Loucy (cell line): ENCODE measurements at regions not wholly inside any gene's neighbourhood (a gene's known extent, or its start where the extent isn't known, plus 50 kb on each side); places are given as distances from the start of the nearest gene placed in this dataset.

Source experiments
- H2AFZ ChIP-seq: fragments of 200-600 bp; sonication (generic); 2 replicates; pipeline ENCODE4 v1.6.0; 2016; ENCODE audit warnings: antibody characterized with exemption, mild to moderate bottlenecking, low read length, moderate library complexity
- H3F3A ChIP-seq: fragments of 200-600 bp; 2 replicates; pipeline ENCODE4 v1.6.0; 2016; ENCODE audit warnings: antibody characterized with exemption, low read depth, mild to moderate bottlenecking
- H3K27me3 ChIP-seq: fragments of 200-600 bp; sonication (generic); 2 replicates; pipeline ENCODE4 v1.6.1; 2014; ENCODE audit warnings: low read length, mild to moderate bottlenecking; ENCODE audit not compliant: insufficient read depth, poor library complexity, severe bottlenecking
- H3K36me3 ChIP-seq: fragments of 200-600 bp; sonication (generic); 2 replicates; pipeline ENCODE4 v1.6.1; 2016; ENCODE audit warnings: low read length; ENCODE audit not compliant: insufficient read depth
- H3K4me1 ChIP-seq: fragments of 200-600 bp; sonication (generic); 2 replicates; pipeline ENCODE4 v1.5.1; 2014; ENCODE audit warnings: low read length, mild to moderate bottlenecking; ENCODE audit not compliant: insufficient read depth, poor library complexity, severe bottlenecking
- H3K4me2 ChIP-seq: fragments of 200-600 bp; sonication (generic); 2 replicates; pipeline ENCODE4 v1.6.0; 2014; ENCODE audit warnings: antibody characterized with exemption, low read length, low read depth, mild to moderate bottlenecking; ENCODE audit not compliant: poor library complexity, severe bottlenecking
- H3K4me3 ChIP-seq: fragments of 200-600 bp; sonication (generic); 2 replicates; pipeline ENCODE4 v1.5.1; 2014; ENCODE audit warnings: low read length, mild to moderate bottlenecking, mixed read lengths; ENCODE audit not compliant: poor library complexity, severe bottlenecking
- H3K79me2 ChIP-seq: fragments of 200-600 bp; sonication (generic); 2 replicates; pipeline ENCODE4 v1.6.1; 2014; ENCODE audit warnings: low read length; ENCODE audit not compliant: insufficient read depth
- H3K9ac ChIP-seq: fragments of 200-600 bp; sonication (generic); 2 replicates; pipeline ENCODE4 v1.6.0; 2014; ENCODE audit warnings: mild to moderate bottlenecking, low read depth, low read length, moderate library complexity; ENCODE audit not compliant: poor library complexity, severe bottlenecking
- H3K9me2 ChIP-seq: fragments of 200-600 bp; sonication (generic); replicated peaks from 2 replicates; pipeline ENCODE4 v1.6.1; 2016; ENCODE audit warnings: low read depth, low read length, mixed read lengths
- H3K9me3 ChIP-seq: fragments of 200-600 bp; sonication (generic); 2 replicates; pipeline ENCODE4 v1.6.1; 2014; ENCODE audit warnings: mild to moderate bottlenecking, antibody characterized with exemption, low read length, low read depth; ENCODE audit not compliant: insufficient read depth
- H4K20me1 ChIP-seq: fragments of 200-600 bp; sonication (generic); 2 replicates; pipeline ENCODE4 v1.6.0; 2014; ENCODE audit warnings: antibody characterized with exemption, low read length, mild to moderate bottlenecking; ENCODE audit not compliant: insufficient read depth, poor library complexity, severe bottlenecking
- EZH2phosphoT487 ChIP-seq: fragments of 200-600 bp; IDR thresholded peaks from 2 replicates; pipeline ENCODE4 v1.6.1; 2018; ENCODE audit warnings: antibody characterized with exemption, mild to moderate bottlenecking, moderate library complexity, borderline replicate concordance
- TF ChIP-seq, protein P1 (sequence below): fragments of 200-600 bp; sonication (generic); conservative IDR thresholded peaks from 2 replicates; pipeline ENCODE4 v1.5.1; 2014; ENCODE audit warnings: mild to moderate bottlenecking, antibody characterized with exemption, low read length

DNA sequence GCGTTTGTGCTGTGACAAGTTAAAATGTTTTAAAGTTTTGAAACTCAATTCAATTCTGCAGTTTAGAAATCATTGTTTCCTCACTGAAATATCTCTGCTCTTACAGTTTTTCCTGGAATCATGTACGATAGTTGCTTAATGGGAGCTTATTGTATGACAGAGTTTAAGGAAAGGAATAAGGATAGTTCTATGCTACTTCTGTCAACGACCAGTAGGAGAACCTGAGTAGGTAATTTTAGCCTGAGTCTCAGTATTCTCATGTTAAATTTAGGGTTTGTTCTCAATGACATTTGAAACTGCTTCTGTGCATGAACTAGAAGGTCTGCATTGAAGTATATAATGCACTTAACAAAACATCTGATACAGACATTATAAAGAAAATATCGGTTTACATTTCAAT lies 361.1 kb downstream of the CPS1 start:
- H3K9me2 ChIP-seq: no peaks in the 10 kb centered on the region
- H3K36me3 ChIP-seq: no peaks in the 10 kb centered on the region
- no peak overlapping the region for H3K4me2 ChIP-seq
- no peaks in the 10 kb centered on the region for H3K9me3 ChIP-seq
- H3K4me1 ChIP-seq: no peaks in the 10 kb centered on the region
- H2AFZ ChIP-seq: no peak overlapping the region
- H3K4me3 ChIP-seq: no peak overlapping the region
- TF ChIP-seq, protein P1, sequence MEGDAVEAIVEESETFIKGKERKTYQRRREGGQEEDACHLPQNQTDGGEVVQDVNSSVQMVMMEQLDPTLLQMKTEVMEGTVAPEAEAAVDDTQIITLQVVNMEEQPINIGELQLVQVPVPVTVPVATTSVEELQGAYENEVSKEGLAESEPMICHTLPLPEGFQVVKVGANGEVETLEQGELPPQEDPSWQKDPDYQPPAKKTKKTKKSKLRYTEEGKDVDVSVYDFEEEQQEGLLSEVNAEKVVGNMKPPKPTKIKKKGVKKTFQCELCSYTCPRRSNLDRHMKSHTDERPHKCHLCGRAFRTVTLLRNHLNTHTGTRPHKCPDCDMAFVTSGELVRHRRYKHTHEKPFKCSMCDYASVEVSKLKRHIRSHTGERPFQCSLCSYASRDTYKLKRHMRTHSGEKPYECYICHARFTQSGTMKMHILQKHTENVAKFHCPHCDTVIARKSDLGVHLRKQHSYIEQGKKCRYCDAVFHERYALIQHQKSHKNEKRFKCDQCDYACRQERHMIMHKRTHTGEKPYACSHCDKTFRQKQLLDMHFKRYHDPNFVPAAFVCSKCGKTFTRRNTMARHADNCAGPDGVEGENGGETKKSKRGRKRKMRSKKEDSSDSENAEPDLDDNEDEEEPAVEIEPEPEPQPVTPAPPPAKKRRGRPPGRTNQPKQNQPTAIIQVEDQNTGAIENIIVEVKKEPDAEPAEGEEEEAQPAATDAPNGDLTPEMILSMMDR: no peak
- no peak for TF ChIP-seq EZH2phosphoT487
- H3K27me3 ChIP-seq: no peaks in the 10 kb centered on the region
- no peaks in the 10 kb centered on the region for H3F3A ChIP-seq
- H3K9ac ChIP-seq: no peak overlapping the region
- no peaks in the 10 kb centered on the region for H4K20me1 ChIP-seq
- H3K79me2 ChIP-seq: no peaks in the 10 kb centered on the region

DNA sequence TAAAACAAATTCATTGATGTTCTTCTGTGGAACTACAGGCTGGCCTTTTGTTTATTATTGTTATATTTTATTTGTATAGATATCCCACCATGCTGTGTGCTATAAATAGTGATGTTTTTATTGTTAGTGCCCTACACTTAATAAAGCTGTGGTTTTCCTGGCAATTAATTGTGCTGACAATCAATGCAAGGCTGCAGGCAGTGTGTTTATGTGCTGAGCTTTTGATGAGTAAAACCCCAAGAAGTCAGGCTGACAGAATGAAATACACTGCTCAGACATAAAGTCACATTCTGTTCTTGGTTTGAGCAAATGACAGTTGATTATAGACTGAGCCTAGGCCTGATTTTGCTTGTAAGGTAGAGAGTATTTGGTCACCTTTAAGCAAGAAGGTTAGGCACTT lies 362.7 kb downstream of the CPS1 start:
- no peak overlapping the region for H3K4me3 ChIP-seq
- H2AFZ ChIP-seq: no peak overlapping the region
- no peaks in the 10 kb centered on the region for H3F3A ChIP-seq
- TF ChIP-seq EZH2phosphoT487: no peak
- TF ChIP-seq, protein P1: no peak
- H3K9me3 ChIP-seq: no peaks in the 10 kb centered on the region
- H3K9me2 ChIP-seq: no peaks in the 10 kb centered on the region
- no peaks in the 10 kb centered on the region for H4K20me1 ChIP-seq
- no peak overlapping the region for H3K4me2 ChIP-seq
- no peaks in the 10 kb centered on the region for H3K4me1 ChIP-seq
- no peaks in the 10 kb centered on the region for H3K36me3 ChIP-seq
- H3K9ac ChIP-seq: no peak overlapping the region
- no peaks in the 10 kb centered on the region for H3K27me3 ChIP-seq
- H3K79me2 ChIP-seq: no peaks in the 10 kb centered on the region

DNA sequence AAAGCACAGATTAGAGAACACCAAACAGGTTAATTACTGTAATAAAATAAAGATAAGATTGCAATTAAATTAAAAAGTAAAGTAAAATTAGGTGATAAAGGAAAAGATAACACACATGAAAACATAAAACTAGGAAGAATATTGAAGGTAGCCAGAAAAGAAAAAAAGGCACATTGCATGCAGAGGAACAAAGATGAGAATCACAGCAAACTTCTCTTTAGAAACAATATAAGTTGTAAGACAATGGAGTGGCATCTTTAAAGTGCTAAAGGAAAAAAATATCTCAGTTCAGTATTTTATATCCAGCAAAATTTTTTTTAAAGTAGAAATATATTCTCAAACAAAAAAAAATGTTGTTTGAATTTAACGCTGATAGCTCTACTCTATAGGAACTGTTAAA lies 366.0 kb downstream of the CPS1 start:
- Histone ChIP-seq H3F3A (no peaks in the 10 kb centered on the region), H3K36me3 (no peaks in the 10 kb centered on the region), H4K20me1 (no peaks in the 10 kb centered on the region), H3K9me2 (no peaks in the 10 kb centered on the region), H3K4me3 (no peak overlapping the region), H3K4me2 (no peak overlapping the region), H3K9me3 (no peaks in the 10 kb centered on the region), H2AFZ (no peak overlapping the region), H3K27me3 (no peaks in the 10 kb centered on the region), H3K79me2 (no peaks in the 10 kb centered on the region), H3K4me1 (no peaks in the 10 kb centered on the region), H3K9ac (no peak overlapping the region)
- TF ChIP-seq, protein P1: no peak
- TF ChIP-seq EZH2phosphoT487: no peak
